ENCODE measurements at regions not wholly inside any gene's neighbourhood (a gene's known extent, or its start where the extent isn't known, plus 50 kb on each side); places are given as distances from the start of the nearest gene placed in this dataset.

DNA sequence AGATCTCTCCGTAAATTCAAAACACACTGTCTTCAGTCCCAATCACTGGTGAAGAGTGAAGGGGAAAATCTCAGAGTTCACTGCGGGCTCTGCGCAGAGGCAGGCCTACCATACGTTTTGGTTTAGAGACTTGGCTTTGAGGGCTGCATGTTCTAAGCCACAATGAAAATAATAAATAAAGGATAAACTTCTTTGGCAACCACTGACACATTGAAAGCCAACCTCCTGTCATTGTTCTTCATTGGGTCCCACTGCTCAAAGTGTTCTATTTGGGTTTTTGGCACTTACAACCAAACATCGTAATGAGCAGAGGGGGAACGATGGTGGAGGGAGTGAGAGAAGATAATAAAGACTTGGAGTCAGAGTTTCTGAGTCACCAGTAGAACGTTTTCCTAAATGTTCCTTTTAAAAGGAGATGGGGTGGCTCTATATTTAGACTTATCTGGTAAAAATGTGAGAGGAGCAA lies 472.9 kb downstream of the SOX6 start:
- no peak for DNase-seq
- H3K4me3 ChIP-seq, result no peak overlapping the region
- H3K36me3 ChIP-seq, result no peaks in the 10 kb centered on the region
- H3K27ac ChIP-seq, result no peak overlapping the region
- no peaks in the 10 kb centered on the region for H3K4me1 ChIP-seq
- no peak for TF ChIP-seq POLR2A (IDR thresholded peaks at IDR 0.05)
- TF ChIP-seq, protein P1, sequence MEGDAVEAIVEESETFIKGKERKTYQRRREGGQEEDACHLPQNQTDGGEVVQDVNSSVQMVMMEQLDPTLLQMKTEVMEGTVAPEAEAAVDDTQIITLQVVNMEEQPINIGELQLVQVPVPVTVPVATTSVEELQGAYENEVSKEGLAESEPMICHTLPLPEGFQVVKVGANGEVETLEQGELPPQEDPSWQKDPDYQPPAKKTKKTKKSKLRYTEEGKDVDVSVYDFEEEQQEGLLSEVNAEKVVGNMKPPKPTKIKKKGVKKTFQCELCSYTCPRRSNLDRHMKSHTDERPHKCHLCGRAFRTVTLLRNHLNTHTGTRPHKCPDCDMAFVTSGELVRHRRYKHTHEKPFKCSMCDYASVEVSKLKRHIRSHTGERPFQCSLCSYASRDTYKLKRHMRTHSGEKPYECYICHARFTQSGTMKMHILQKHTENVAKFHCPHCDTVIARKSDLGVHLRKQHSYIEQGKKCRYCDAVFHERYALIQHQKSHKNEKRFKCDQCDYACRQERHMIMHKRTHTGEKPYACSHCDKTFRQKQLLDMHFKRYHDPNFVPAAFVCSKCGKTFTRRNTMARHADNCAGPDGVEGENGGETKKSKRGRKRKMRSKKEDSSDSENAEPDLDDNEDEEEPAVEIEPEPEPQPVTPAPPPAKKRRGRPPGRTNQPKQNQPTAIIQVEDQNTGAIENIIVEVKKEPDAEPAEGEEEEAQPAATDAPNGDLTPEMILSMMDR (IDR thresholded peaks at IDR 0.05), result no peak
- no peaks in the 10 kb centered on the region for H3K9me3 ChIP-seq
- H3K27me3 ChIP-seq, result no peaks in the 10 kb centered on the region

DNA sequence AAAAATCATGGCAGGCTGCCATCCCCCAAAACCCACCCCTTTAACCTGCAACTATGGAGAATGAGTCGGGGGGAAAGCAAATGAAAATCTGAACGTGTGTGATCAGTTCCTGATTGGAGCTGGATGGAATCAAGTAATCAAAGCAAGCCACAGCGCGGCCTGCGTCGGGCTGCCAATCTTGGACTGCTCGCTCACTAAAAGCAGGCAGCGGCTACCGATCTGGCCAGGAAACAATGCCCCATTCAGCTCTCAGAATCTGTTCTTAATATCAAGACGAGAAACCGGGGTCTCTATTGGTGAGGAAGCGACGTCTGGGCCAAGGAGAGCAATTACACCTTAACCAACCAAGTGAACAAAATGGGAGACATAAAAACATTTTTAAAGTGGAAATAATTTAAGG lies 472.2 kb downstream of the SOX6 start:
- Histone ChIP-seq H3K27me3 (no peaks in the 10 kb centered on the region), H3K4me1 (peaks cover 0 to 6% (median 0%) of the 10 kb centered on the region in 4 donors), H3K27ac (no peak overlapping the region), H3K4me3 (no peak overlapping the region), H3K9me3 (no peaks in the 10 kb centered on the region), H3K36me3 (no peaks in the 10 kb centered on the region)
- TF ChIP-seq, protein P1 (IDR thresholded peaks at IDR 0.05), result no peak
- TF ChIP-seq POLR2A (IDR thresholded peaks at IDR 0.05), result no peak
- no peak for DNase-seq

GRCh38 chr11:15884777-15885540 lies 471.4 kb downstream of the SOX6 start:
- H3K27ac ChIP-seq, result no peak overlapping the region
- TF ChIP-seq POLR2A (IDR thresholded peaks at IDR 0.05), result no peak
- TF ChIP-seq, protein P1 (IDR thresholded peaks at IDR 0.05), result no peak
- DNase-seq, result no peak

GRCh38 chr11:15885854-15886253 lies 470.5 kb downstream of the SOX6 start:
- H3K9me3 ChIP-seq, result no peaks in the 10 kb centered on the region
- no peak for DNase-seq
- H3K4me1 ChIP-seq, result peaks cover 0 to 8% (median 0%) of the 10 kb centered on the region in 4 donors
- H3K27ac ChIP-seq, result no peak overlapping the region
- no peaks in the 10 kb centered on the region for H3K36me3 ChIP-seq
- H3K4me3 ChIP-seq, result no peak overlapping the region
- TF ChIP-seq, protein P1 (IDR thresholded peaks at IDR 0.05), result no peak
- no peak for TF ChIP-seq POLR2A (IDR thresholded peaks at IDR 0.05)
- H3K27me3 ChIP-seq, result no peaks in the 10 kb centered on the region

More at GRCh38 chr11:15884777-15885540, 471.4 kb downstream of the SOX6 start:
- peaks cover 0 to 8% (median 0%) of the 10 kb centered on the region in 4 donors for H3K4me1 ChIP-seq
- H3K9me3 ChIP-seq, result no peaks in the 10 kb centered on the region
- H3K4me3 ChIP-seq, result no peak overlapping the region
- no peaks in the 10 kb centered on the region for H3K27me3 ChIP-seq
- no peaks in the 10 kb centered on the region for H3K36me3 ChIP-seq

DNA sequence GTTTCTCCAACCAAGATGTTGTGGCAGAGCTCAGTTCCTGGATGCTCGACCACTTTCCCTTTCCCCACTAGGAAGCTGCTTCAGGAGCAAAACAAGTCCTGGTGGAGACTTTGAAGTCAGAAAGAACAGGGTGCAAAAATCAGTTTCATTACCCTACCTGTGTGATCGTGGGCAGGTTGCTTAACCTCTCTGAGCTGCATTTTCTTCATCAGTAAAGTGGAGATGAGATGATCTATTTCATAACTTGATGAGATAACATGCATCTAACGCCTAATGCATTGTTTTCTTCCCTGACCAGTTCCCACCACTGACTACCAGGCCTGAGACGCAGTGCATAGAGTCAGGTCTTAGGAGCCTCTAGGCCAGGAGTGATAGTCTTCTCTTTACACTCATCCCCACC lies 470.0 kb downstream of the SOX6 start:
- TF ChIP-seq POLR2A (IDR thresholded peaks at IDR 0.05), result no peak
- TF ChIP-seq, protein P1 (IDR thresholded peaks at IDR 0.05), result no peak
- no peaks in the 10 kb centered on the region for H3K9me3 ChIP-seq
- no peak overlapping the region for H3K4me3 ChIP-seq

More for the DNA sequence above, 470.0 kb downstream of the SOX6 start:
- no peaks in the 10 kb centered on the region for H3K27me3 ChIP-seq
- no peak overlapping the region for H3K27ac ChIP-seq
- no peak for DNase-seq
- no peaks in the 10 kb centered on the region for H3K36me3 ChIP-seq
- H3K4me1 ChIP-seq, result peaks cover 0 to 8% (median 0%) of the 10 kb centered on the region in 4 donors
